Neural crest cell (in vitro differentiated cells): ENCODE measurements at regions not wholly inside any gene's neighbourhood (a gene's known extent, or its start where the extent isn't known, plus 50 kb on each side); places are given as distances from the start of the nearest gene placed in this dataset.
"Not testable (repeated sequence)": the region's sequence is repeated elsewhere in the genome, so short reads cannot be mapped to it uniquely, and the experiment has no call there.

Experiments
- DNase-seq: peaks from one replicate; pipeline ENCODE4 v3.0.0; 2021; ENCODE audit warnings: low read depth, mixed read lengths, low spot score
- H3K27ac Mint-ChIP-seq: one replicate; pipeline ENCODE4 v1.8.0; 2021; ENCODE audit warnings: mild to moderate bottlenecking, mixed read lengths; ENCODE audit not compliant: unreplicated experiment
- H3K27me3 Mint-ChIP-seq: 2 replicates; pipeline ENCODE4 v1.8.0; 2021; ENCODE audit warnings: low read depth, mild to moderate bottlenecking, mixed read lengths
- H3K36me3 Mint-ChIP-seq: 2 replicates; pipeline ENCODE4 v1.8.0; 2021; ENCODE audit warnings: low read depth, mild to moderate bottlenecking, mixed read lengths
- H3K4me1 Mint-ChIP-seq: 2 replicates; pipeline ENCODE4 v1.8.0; 2021; ENCODE audit warnings: mixed read lengths
- H3K4me3 Mint-ChIP-seq: one replicate; pipeline ENCODE4 v1.8.0; 2021; ENCODE audit warnings: mild to moderate bottlenecking, mixed read lengths
- H3K9me3 Mint-ChIP-seq: 2 replicates; pipeline ENCODE4 v1.8.0; 2021; ENCODE audit warnings: mixed read lengths
- TF ChIP-seq, protein P1 (sequence below): fragments of 200-600 bp; sonication (generic); conservative IDR thresholded peaks from 2 replicates; pipeline ENCODE4 v1.5.0; 2021; ENCODE audit warnings: antibody characterized with exemption, mild to moderate bottlenecking

GRCh38 chrX:46234775-46235174, 310.4 kb downstream of the ZNF674 start:
- Mint-ChIP-seq H3K27ac (no peak overlapping the region), H3K9me3 (peaks cover 19% of the 10 kb centered on the region), H3K27me3 (no peaks in the 10 kb centered on the region), H3K4me1 (no peaks in the 10 kb centered on the region), H3K4me3 (no peak overlapping the region), H3K36me3 (peaks cover 5% of the 10 kb centered on the region)
- TF ChIP-seq, protein P1, sequence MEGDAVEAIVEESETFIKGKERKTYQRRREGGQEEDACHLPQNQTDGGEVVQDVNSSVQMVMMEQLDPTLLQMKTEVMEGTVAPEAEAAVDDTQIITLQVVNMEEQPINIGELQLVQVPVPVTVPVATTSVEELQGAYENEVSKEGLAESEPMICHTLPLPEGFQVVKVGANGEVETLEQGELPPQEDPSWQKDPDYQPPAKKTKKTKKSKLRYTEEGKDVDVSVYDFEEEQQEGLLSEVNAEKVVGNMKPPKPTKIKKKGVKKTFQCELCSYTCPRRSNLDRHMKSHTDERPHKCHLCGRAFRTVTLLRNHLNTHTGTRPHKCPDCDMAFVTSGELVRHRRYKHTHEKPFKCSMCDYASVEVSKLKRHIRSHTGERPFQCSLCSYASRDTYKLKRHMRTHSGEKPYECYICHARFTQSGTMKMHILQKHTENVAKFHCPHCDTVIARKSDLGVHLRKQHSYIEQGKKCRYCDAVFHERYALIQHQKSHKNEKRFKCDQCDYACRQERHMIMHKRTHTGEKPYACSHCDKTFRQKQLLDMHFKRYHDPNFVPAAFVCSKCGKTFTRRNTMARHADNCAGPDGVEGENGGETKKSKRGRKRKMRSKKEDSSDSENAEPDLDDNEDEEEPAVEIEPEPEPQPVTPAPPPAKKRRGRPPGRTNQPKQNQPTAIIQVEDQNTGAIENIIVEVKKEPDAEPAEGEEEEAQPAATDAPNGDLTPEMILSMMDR, result no peak
- DNase-seq, result no peak

GRCh38 chrX:46228389-46228788, 316.8 kb downstream of the ZNF674 start:
- H3K36me3 Mint-ChIP-seq, result peaks cover 3% of the 10 kb centered on the region
- H3K4me3 Mint-ChIP-seq, result no peak overlapping the region
- DNase-seq, result no peak
- no peaks in the 10 kb centered on the region for H3K27me3 Mint-ChIP-seq
- H3K27ac Mint-ChIP-seq, result no peak overlapping the region
- TF ChIP-seq, protein P1, result no peak
- peaks cover 14% of the 10 kb centered on the region for H3K9me3 Mint-ChIP-seq
- H3K4me1 Mint-ChIP-seq, result no peaks in the 10 kb centered on the region

DNA sequence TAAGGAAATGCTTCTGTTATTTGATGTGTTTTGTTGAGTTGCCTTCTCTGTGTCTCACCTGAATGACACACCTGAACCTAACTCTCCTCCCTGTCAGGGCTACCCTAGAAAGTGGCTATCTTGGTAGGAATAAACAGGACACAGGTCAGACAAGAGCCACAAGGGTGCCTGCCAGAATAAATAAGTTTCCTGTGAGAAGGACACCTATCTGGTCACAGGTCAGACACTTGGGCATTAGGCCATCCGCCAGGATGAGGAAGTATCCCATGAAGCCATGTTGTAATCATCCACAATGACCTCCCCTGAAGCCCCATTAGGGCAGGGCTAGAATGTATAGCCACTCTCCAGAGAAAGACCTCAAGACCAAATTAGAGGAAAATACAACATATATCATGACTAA, 318.8 kb downstream of the ZNF674 start:
- no peaks in the 10 kb centered on the region for H3K4me1 Mint-ChIP-seq
- H3K4me3 Mint-ChIP-seq, result no peak overlapping the region
- H3K36me3 Mint-ChIP-seq, result no peaks in the 10 kb centered on the region
- DNase-seq, result no peak
- H3K27ac Mint-ChIP-seq, result no peak overlapping the region
- H3K9me3 Mint-ChIP-seq, result peaks cover 7% of the 10 kb centered on the region
- no peaks in the 10 kb centered on the region for H3K27me3 Mint-ChIP-seq
- TF ChIP-seq, protein P1, result no peak

DNA sequence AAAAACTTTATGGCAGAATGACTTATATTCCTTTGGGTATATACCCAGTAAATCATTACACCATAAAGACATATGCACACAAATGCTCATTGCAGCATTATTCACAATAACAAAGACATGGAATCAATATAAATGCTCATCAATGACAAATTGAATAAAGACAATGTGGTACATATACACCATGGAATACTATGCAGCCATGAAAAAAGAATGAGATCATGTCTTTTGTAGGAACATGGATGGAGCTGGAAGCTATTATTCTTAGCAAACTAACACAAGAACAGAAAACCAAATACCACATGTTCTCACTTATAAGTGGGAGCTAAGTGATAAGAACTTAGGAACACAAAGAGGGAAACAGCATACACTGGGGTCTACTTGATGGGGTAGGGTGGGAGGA, 321.7 kb downstream of the ZNF674 start:
- not testable (repeated sequence) for H3K27ac Mint-ChIP-seq, H3K4me3 Mint-ChIP-seq, H3K9me3 Mint-ChIP-seq, H3K27me3 Mint-ChIP-seq, H3K4me1 Mint-ChIP-seq, DNase-seq, H3K36me3 Mint-ChIP-seq

- TF ChIP-seq, protein P1, result no peak
- Mint-ChIP-seq H3K4me1 (no peaks in the 10 kb centered on the region), H3K27ac (no peak overlapping the region), H3K9me3 (no peaks in the 10 kb centered on the region), H3K4me3 (no peak overlapping the region), H3K27me3 (no peaks in the 10 kb centered on the region), H3K36me3 (no peaks in the 10 kb centered on the region)
- no peak for DNase-seq
Observed at GRCh38 chrX:46220822-46221221, 324.4 kb downstream of the ZNF674 start.

GRCh38 chrX:46218373-46218772, 326.8 kb downstream of the ZNF674 start:
- Mint-ChIP-seq H3K9me3 (no peaks in the 10 kb centered on the region), H3K36me3 (no peaks in the 10 kb centered on the region), H3K27ac (no peak overlapping the region), H3K4me3 (no peak overlapping the region), H3K4me1 (no peaks in the 10 kb centered on the region), H3K27me3 (no peaks in the 10 kb centered on the region)
- TF ChIP-seq, protein P1, result no peak
- no peak for DNase-seq
